ENCODE measurements at regions not wholly inside any gene's neighbourhood (a gene's known extent, or its start where the extent isn't known, plus 50 kb on each side); places are given as distances from the start of the nearest gene placed in this dataset.

GRCh38 chr6:66699385-66699784 lies 992.4 kb upstream of the EYS start:
- Histone ChIP-seq H3K9ac (replicated peaks; ENCODE audit: extremely low read depth, insufficient read depth, low read length) (no peak overlapping the region), H3K27me3 (ENCODE audit: control insufficient read depth in 2 of 2, insufficient read depth in 2 of 2, low read length in 2 of 2) (no peaks in the 10 kb centered on the region), H3K9me3 (replicated peaks; ENCODE audit: control insufficient read depth, insufficient read depth, low read length) (no peaks in the 10 kb centered on the region), H3K4me3 (replicated peaks in 1 of 3; ENCODE audit: insufficient read depth in 1 of 3, low read depth in 1 of 3, low read length in 3 of 3) (no peak overlapping the region), H3K27ac (ENCODE audit: insufficient read depth, low read depth, low read length) (no peak overlapping the region), H3K4me2 (ENCODE audit: insufficient read depth, low read length) (no peak overlapping the region), H4K20me1 (replicated peaks; ENCODE audit: control insufficient read depth, extremely low read depth, insufficient read depth, low read length) (no peaks in the 10 kb centered on the region), H3K79me2 (ENCODE audit: control insufficient read depth, insufficient read depth, low read length) (no peaks in the 10 kb centered on the region), H3K4me1 (ENCODE audit: control insufficient read depth, extremely low read depth, insufficient read depth, low read length) (no peaks in the 10 kb centered on the region), H3K9me1 (replicated peaks; ENCODE audit: control insufficient read depth, extremely low read depth, insufficient read depth, low read length) (no peaks in the 10 kb centered on the region), H2AFZ (ENCODE audit: low read depth, low read length) (no peak overlapping the region), H3K36me3 (ENCODE audit: control insufficient read depth in 2 of 2, extremely low read depth in 1 of 2, insufficient read depth in 2 of 2, low read length in 2 of 2) (no peaks in the 10 kb centered on the region)
- dilution Hi-C loops (cut with MboI; ENCODE audit: extremely low pct_ligation_motif_present, low sequenced_read_pairs), result no loop called here
- DNase-seq (ENCODE audit: low read depth, low spot score), result no peak
- BruUV-seq (replicated peaks), result no TSS peak
- no peak for FAIRE-seq
- intact Hi-C loops (cut with micrococcal nuclease), result no loop called here
- TF ChIP-seq FOS (IDR thresholded peaks at IDR 0.05; ENCODE audit: borderline replicate concordance, insufficient read depth, low read length) (no peak), POLR2AphosphoS5 (IDR thresholded peaks at IDR 0.05; ENCODE audit: insufficient read depth, low read depth, low read length) (no peak), JUN (IDR thresholded peaks at IDR 0.05; ENCODE audit: borderline replicate concordance, insufficient read depth, insufficient read length, low read depth) (no peak), GATA2 (IDR thresholded peaks at IDR 0.05; ENCODE audit: insufficient read depth, insufficient read length, low read depth, low read length) (no peak), CTCF (IDR thresholded peaks at IDR 0.05; ENCODE audit: extremely low read depth in 1 of 2, insufficient read depth in 1 of 2, low read depth in 1 of 2, low read length in 2 of 2) (no peak)
- CTCF ChIA-PET, result no interaction called here
- POLR2A ChIA-PET, result no interaction called here

- Histone ChIP-seq H3K9me1 (replicated peaks; ENCODE audit: control insufficient read depth, extremely low read depth, insufficient read depth, low read length) (no peaks in the 10 kb centered on the region), H3K79me2 (ENCODE audit: control insufficient read depth, insufficient read depth, low read length) (no peaks in the 10 kb centered on the region), H3K4me2 (ENCODE audit: insufficient read depth, low read length) (no peak overlapping the region), H3K9ac (replicated peaks; ENCODE audit: extremely low read depth, insufficient read depth, low read length) (no peak overlapping the region), H4K20me1 (replicated peaks; ENCODE audit: control insufficient read depth, extremely low read depth, insufficient read depth, low read length) (no peaks in the 10 kb centered on the region), H3K4me1 (ENCODE audit: control insufficient read depth, extremely low read depth, insufficient read depth, low read length) (no peaks in the 10 kb centered on the region), H3K9me3 (replicated peaks; ENCODE audit: control insufficient read depth, insufficient read depth, low read length) (no peaks in the 10 kb centered on the region), H2AFZ (ENCODE audit: low read depth, low read length) (no peak overlapping the region), H3K27me3 (ENCODE audit: control insufficient read depth in 2 of 2, insufficient read depth in 2 of 2, low read length in 2 of 2) (no peaks in the 10 kb centered on the region), H3K4me3 (replicated peaks in 1 of 3; ENCODE audit: insufficient read depth in 1 of 3, low read depth in 1 of 3, low read length in 3 of 3) (no peak overlapping the region), H3K36me3 (ENCODE audit: control insufficient read depth in 2 of 2, extremely low read depth in 1 of 2, insufficient read depth in 2 of 2, low read length in 2 of 2) (no peaks in the 10 kb centered on the region), H3K27ac (ENCODE audit: insufficient read depth, low read depth, low read length) (no peak overlapping the region)
- ChIA-PET POLR2A (no interaction called here), CTCF (no interaction called here)
- BruUV-seq (replicated peaks), result no TSS peak
- dilution Hi-C loops (cut with MboI; ENCODE audit: extremely low pct_ligation_motif_present, low sequenced_read_pairs), result no loop called here
- FAIRE-seq (no peak), DNase-seq (ENCODE audit: low read depth, low spot score) (no peak)
- no peak for TF ChIP-seq JUN (IDR thresholded peaks at IDR 0.05; ENCODE audit: borderline replicate concordance, insufficient read depth, insufficient read length, low read depth)
- no peak for TF ChIP-seq MAX (IDR thresholded peaks at IDR 0.05; ENCODE audit: insufficient read depth, insufficient read length)
- no peak for TF ChIP-seq CTCF (IDR thresholded peaks at IDR 0.05; ENCODE audit: extremely low read depth in 1 of 2, insufficient read depth in 1 of 2, low read depth in 1 of 2, low read length in 2 of 2)
- TF ChIP-seq POLR2A (IDR thresholded peaks at IDR 0.05; ENCODE audit: low read depth, low read length), result no peak
- no peak for TF ChIP-seq MYC (IDR thresholded peaks at IDR 0.05; ENCODE audit: low read depth, low read length)
- no peak for TF ChIP-seq GATA2 (IDR thresholded peaks at IDR 0.05; ENCODE audit: insufficient read depth, insufficient read length, low read depth, low read length)
- TF ChIP-seq POLR2AphosphoS5 (IDR thresholded peaks at IDR 0.05; ENCODE audit: insufficient read depth, low read depth, low read length), result no peak
- no peak for TF ChIP-seq EZH2 (IDR thresholded peaks at IDR 0.05; ENCODE audit: borderline replicate concordance, low read depth, low read length, severe bottlenecking)
- no peak for TF ChIP-seq FOS (IDR thresholded peaks at IDR 0.05; ENCODE audit: borderline replicate concordance, insufficient read depth, low read length)
- intact Hi-C loops (cut with micrococcal nuclease), result no loop called here
Measured at GRCh38 chr6:66689608-66690007, 982.6 kb upstream of the EYS start.

All from endothelial cell of umbilical vein (primary cell).